ENCODE measurements at regions not wholly inside any gene's neighbourhood (a gene's known extent, or its start where the extent isn't known, plus 50 kb on each side); places are given as distances from the start of the nearest gene placed in this dataset.

DNA sequence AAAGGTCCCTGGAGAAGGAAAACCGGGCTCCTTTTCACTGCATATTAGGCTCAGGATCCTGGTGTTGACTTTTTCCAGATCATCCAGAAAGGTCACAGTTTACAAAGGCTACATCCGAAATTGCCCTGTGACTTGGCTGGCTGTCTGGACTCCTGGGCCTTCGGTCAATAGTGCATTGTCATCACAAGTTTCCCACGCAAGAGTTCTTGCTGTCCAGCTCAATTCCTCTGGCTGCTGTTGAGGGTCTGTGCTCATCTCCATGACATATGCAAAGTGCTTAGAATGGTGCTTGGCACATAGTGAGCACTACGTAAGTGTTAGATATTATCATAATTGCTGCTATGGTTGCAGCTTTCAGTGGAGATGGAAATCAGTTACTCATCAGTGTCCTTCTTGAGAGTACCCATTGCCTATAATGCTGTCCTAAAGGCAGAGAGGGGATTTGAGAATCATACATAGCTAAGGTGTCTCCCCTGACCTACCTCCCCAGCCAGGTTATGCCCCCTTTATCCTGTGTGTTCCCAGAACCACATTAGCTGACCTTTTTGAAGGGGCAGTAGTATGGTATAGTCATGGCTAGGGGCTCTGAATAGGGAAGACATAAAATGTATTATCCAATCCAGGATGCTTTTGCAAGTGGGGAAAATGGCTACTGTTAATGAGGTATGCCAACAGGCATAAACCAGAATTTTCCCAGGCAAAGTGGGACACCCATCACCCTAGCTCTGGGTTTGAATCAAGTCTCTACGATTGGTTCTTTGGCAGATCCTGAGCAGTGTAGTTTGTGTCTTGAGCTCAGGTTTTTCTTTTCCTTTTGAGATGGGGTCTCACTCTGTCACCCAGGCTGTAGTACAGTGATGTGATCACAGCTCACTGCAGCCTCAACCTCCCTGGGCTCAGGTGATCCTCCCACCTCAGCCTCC, 132.0 kb upstream of the CCND2 start (continued):
- TF ChIP-seq, protein P1, sequence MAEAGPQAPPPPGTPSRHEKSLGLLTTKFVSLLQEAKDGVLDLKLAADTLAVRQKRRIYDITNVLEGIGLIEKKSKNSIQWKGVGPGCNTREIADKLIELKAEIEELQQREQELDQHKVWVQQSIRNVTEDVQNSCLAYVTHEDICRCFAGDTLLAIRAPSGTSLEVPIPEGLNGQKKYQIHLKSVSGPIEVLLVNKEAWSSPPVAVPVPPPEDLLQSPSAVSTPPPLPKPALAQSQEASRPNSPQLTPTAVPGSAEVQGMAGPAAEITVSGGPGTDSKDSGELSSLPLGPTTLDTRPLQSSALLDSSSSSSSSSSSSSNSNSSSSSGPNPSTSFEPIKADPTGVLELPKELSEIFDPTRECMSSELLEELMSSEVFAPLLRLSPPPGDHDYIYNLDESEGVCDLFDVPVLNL (IDR thresholded peaks at IDR 0.05; ENCODE audit: low read depth, low read length), result no peak
- TF ChIP-seq STAT3 (IDR thresholded peaks at IDR 0.05; ENCODE audit: low read depth, low read length) (no peak), FOXM1 (IDR thresholded peaks at IDR 0.05; ENCODE audit: low read depth, low read length) (no peak), ZNF217 (IDR thresholded peaks at IDR 0.05) (no peak), ZZZ3 (IDR thresholded peaks at IDR 0.05; ENCODE audit: control insufficient read depth, insufficient read length, low read depth) (no peak), ZSCAN29 (IDR thresholded peaks at IDR 0.05) (no peak), ZNF207 (IDR thresholded peaks at IDR 0.05; ENCODE audit: borderline replicate concordance) (no peak), ZNF24 (IDR thresholded peaks at IDR 0.05) (no peak), NRF1 (conservative IDR thresholded peaks at IDR 0.05; ENCODE audit: low read depth, low read length) (no peak), PAX5 (IDR thresholded peaks at IDR 0.05; ENCODE audit: borderline replicate concordance, low read depth, low read length) (no peak), FOS (IDR thresholded peaks at IDR 0.05; ENCODE audit: borderline replicate concordance, extremely low read depth, insufficient read length) (no peak), IKZF1 (conservative IDR thresholded peaks at IDR 0.05) (peak; percentile 44), JUNB (IDR thresholded peaks at IDR 0.05) (no peak), BMI1 (IDR thresholded peaks at IDR 0.05; ENCODE audit: borderline replicate concordance) (0 out of 2 replicates have a peak, but pooled peaks have one; percentile 25), KDM1A (IDR thresholded peaks at IDR 0.05; ENCODE audit: borderline replicate concordance) (no peak), TARDBP (IDR thresholded peaks at IDR 0.05; ENCODE audit: borderline replicate concordance) (no peak)
- TF ChIP-seq, protein P2, sequence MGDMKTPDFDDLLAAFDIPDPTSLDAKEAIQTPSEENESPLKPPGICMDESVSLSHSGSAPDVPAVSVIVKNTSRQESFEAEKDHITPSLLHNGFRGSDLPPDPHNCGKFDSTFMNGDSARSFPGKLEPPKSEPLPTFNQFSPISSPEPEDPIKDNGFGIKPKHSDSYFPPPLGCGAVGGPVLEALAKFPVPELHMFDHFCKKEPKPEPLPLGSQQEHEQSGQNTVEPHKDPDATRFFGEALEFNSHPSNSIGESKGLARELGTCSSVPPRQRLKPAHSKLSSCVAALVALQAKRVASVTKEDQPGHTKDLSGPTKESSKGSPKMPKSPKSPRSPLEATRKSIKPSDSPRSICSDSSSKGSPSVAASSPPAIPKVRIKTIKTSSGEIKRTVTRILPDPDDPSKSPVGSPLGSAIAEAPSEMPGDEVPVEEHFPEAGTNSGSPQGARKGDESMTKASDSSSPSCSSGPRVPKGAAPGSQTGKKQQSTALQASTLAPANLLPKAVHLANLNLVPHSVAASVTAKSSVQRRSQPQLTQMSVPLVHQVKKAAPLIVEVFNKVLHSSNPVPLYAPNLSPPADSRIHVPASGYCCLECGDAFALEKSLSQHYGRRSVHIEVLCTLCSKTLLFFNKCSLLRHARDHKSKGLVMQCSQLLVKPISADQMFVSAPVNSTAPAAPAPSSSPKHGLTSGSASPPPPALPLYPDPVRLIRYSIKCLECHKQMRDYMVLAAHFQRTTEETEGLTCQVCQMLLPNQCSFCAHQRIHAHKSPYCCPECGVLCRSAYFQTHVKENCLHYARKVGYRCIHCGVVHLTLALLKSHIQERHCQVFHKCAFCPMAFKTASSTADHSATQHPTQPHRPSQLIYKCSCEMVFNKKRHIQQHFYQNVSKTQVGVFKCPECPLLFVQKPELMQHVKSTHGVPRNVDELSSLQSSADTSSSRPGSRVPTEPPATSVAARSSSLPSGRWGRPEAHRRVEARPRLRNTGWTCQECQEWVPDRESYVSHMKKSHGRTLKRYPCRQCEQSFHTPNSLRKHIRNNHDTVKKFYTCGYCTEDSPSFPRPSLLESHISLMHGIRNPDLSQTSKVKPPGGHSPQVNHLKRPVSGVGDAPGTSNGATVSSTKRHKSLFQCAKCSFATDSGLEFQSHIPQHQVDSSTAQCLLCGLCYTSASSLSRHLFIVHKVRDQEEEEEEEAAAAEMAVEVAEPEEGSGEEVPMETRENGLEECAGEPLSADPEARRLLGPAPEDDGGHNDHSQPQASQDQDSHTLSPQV (IDR thresholded peaks at IDR 0.05), result no peak
- TF ChIP-seq, protein P3, sequence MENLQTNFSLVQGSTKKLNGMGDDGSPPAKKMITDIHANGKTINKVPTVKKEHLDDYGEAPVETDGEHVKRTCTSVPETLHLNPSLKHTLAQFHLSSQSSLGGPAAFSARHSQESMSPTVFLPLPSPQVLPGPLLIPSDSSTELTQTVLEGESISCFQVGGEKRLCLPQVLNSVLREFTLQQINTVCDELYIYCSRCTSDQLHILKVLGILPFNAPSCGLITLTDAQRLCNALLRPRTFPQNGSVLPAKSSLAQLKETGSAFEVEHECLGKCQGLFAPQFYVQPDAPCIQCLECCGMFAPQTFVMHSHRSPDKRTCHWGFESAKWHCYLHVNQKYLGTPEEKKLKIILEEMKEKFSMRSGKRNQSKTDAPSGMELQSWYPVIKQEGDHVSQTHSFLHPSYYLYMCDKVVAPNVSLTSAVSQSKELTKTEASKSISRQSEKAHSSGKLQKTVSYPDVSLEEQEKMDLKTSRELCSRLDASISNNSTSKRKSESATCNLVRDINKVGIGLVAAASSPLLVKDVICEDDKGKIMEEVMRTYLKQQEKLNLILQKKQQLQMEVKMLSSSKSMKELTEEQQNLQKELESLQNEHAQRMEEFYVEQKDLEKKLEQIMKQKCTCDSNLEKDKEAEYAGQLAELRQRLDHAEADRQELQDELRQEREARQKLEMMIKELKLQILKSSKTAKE (IDR thresholded peaks at IDR 0.05; ENCODE audit: low read depth, poor library complexity, severe bottlenecking), result no peak
- TF ChIP-seq, protein P4, sequence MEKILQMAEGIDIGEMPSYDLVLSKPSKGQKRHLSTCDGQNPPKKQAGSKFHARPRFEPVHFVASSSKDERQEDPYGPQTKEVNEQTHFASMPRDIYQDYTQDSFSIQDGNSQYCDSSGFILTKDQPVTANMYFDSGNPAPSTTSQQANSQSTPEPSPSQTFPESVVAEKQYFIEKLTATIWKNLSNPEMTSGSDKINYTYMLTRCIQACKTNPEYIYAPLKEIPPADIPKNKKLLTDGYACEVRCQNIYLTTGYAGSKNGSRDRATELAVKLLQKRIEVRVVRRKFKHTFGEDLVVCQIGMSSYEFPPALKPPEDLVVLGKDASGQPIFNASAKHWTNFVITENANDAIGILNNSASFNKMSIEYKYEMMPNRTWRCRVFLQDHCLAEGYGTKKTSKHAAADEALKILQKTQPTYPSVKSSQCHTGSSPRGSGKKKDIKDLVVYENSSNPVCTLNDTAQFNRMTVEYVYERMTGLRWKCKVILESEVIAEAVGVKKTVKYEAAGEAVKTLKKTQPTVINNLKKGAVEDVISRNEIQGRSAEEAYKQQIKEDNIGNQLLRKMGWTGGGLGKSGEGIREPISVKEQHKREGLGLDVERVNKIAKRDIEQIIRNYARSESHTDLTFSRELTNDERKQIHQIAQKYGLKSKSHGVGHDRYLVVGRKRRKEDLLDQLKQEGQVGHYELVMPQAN (conservative IDR thresholded peaks at IDR 0.05), result no peak
- TF ChIP-seq, protein P5, sequence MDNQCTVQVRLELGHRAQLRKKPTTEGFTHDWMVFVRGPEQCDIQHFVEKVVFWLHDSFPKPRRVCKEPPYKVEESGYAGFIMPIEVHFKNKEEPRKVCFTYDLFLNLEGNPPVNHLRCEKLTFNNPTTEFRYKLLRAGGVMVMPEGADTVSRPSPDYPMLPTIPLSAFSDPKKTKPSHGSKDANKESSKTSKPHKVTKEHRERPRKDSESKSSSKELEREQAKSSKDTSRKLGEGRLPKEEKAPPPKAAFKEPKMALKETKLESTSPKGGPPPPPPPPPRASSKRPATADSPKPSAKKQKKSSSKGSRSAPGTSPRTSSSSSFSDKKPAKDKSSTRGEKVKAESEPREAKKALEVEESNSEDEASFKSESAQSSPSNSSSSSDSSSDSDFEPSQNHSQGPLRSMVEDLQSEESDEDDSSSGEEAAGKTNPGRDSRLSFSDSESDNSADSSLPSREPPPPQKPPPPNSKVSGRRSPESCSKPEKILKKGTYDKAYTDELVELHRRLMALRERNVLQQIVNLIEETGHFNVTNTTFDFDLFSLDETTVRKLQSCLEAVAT (IDR thresholded peaks at IDR 0.05), result no peak
